Gastroesophageal sphincter (tissue), 4 donors: ENCODE measurements at regions not wholly inside any gene's neighbourhood (a gene's known extent, or its start where the extent isn't known, plus 50 kb on each side); places are given as distances from the start of the nearest gene placed in this dataset.

ENCODE experiments used
- ATAC-seq: fragments of 150-250 bp; one replicate; pipeline ENCODE4 v1.9.1; 2016; ENCODE audit warnings: mild to moderate bottlenecking, moderate library complexity
- H3K27ac ChIP-seq, 4 donors: fragments of 200-600 bp; sonication (generic) in 3 of 4; 1 replicate in 3 of 4; 2 replicates in 1 of 4; pipeline ENCODE4 v1.5.1; 2016 to 2019
- H3K27me3 ChIP-seq: fragments of 200-600 bp; sonication (generic); one replicate; pipeline ENCODE4 v1.5.1; 2019
- H3K36me3 ChIP-seq, 2 donors: fragments of 200-600 bp; sonication (generic); one replicate each; pipeline ENCODE4 v1.5.1; 2019; ENCODE audit warnings: control low read depth in 1 of 2
- H3K4me1 ChIP-seq, 3 donors: fragments of 200-600 bp; sonication (generic); 1 replicate in 2 of 3; 2 replicates in 1 of 3; pipeline ENCODE4 v1.5.1; 2016 to 2019; ENCODE audit warnings: control low read depth in 2 of 3
- H3K4me3 ChIP-seq, 2 donors: fragments of 200-600 bp; sonication (generic); one replicate each; pipeline ENCODE4 v1.5.1; 2019; ENCODE audit warnings: mild to moderate bottlenecking in 1 of 2, moderate library complexity in 1 of 2
- H3K9me3 ChIP-seq, 3 donors: fragments of 200-600 bp; sonication (generic); one replicate each; pipeline ENCODE4 v1.5.1; 2017 to 2019; ENCODE audit warnings: control low read depth in 2 of 3
- CTCF ChIP-seq, 4 experiments: fragments of 200-600 bp in 2 of 4; fragments of 450-650 bp in 2 of 4; sonication (generic) in 1 of 4; IDR thresholded peaks; one replicate each; pipeline ENCODE4 v1.5.1; 2017 to 2019; ENCODE audit warnings: antibody characterized with exemption in 4 of 4, mild to moderate bottlenecking in 2 of 4, moderate library complexity in 2 of 4
- EP300 ChIP-seq: sonication (generic); formaldehyde crosslinking; IDR thresholded peaks from one replicate; pipeline ENCODE4 v1.6.1; 2017; ENCODE audit warnings: antibody characterized with exemption, mild to moderate bottlenecking
- POLR2A ChIP-seq, 2 donors: fragments of 450-650 bp; IDR thresholded peaks; one replicate each; pipeline ENCODE4 v1.6.1; 2017; ENCODE audit warnings: antibody characterized with exemption in 2 of 2, mild to moderate bottlenecking in 2 of 2, moderate library complexity in 1 of 2
- POLR2AphosphoS5 ChIP-seq: sonication (generic); formaldehyde crosslinking; IDR thresholded peaks from one replicate; pipeline ENCODE4 v1.6.1; 2017; ENCODE audit warnings: antibody characterized with exemption
- WGBS, 2 donors: methylation state at CpG; one replicate each; pipeline ENCODE4 v1.1.5; 2018; ENCODE audit warnings: low coverage in 1 of 2; 5-methylcytosine and 5-hydroxymethylcytosine counted together

GRCh38 chr13:53220038-53220437 lies 191.4 kb downstream of the OLFM4 start:
- no peak for ATAC-seq
- no peaks in the 10 kb centered on the region for H3K27me3 ChIP-seq
- TF ChIP-seq EP300 (no peak), POLR2AphosphoS5 (no peak), POLR2A (IDR thresholded peaks at IDR 0.05) (no peak), CTCF (IDR thresholded peaks at IDR 0.05) (no peak)
- no peak overlapping the region for H3K4me3 ChIP-seq
- H3K9me3 ChIP-seq, result peaks cover 0 to 13% (median 0%) of the 10 kb centered on the region in 3 donors
- no peaks in the 10 kb centered on the region for H3K36me3 ChIP-seq
- no peaks in the 10 kb centered on the region for H3K4me1 ChIP-seq
- 90 to 93% methylated on average over 2 to 3 of the region's 3 CpGs for WGBS, 2 donors
- H3K27ac ChIP-seq, result no peak overlapping the region

- Histone ChIP-seq H3K4me1 (no peaks in the 10 kb centered on the region), H3K9me3 (no peaks in the 10 kb centered on the region), H3K36me3 (no peaks in the 10 kb centered on the region), H3K27ac (no peak overlapping the region), H3K4me3 (no peak overlapping the region), H3K27me3 (peaks cover 20% of the 10 kb centered on the region)
- 19% methylated on average over 3 of the region's 8 CpGs; no CpG with 5 or more reads in 1 of the 2 donors for WGBS, 2 donors
- TF ChIP-seq POLR2AphosphoS5, result no peak
- TF ChIP-seq CTCF (IDR thresholded peaks at IDR 0.05), result no peak
- no peak for TF ChIP-seq EP300
- TF ChIP-seq POLR2A (IDR thresholded peaks at IDR 0.05), result no peak
- no peak for ATAC-seq
Observed at GRCh38 chr13:53237696-53238095, 209.1 kb downstream of the OLFM4 start.

- ATAC-seq, result no peak
- TF ChIP-seq POLR2AphosphoS5, result no peak
- no peak for TF ChIP-seq CTCF (IDR thresholded peaks at IDR 0.05)
- TF ChIP-seq EP300, result no peak
- TF ChIP-seq POLR2A (IDR thresholded peaks at IDR 0.05), result no peak
- 43 to 80% methylated on average over 1 to 10 of the region's 10 CpGs for WGBS, 2 donors
- H3K9me3 ChIP-seq, result no peaks in the 10 kb centered on the region
- H3K4me1 ChIP-seq, result no peaks in the 10 kb centered on the region
- H3K27me3 ChIP-seq, result peaks cover 25% of the 10 kb centered on the region
- no peak overlapping the region for H3K27ac ChIP-seq
- H3K36me3 ChIP-seq, result no peaks in the 10 kb centered on the region
- no peak overlapping the region for H3K4me3 ChIP-seq
Observed at GRCh38 chr13:53238261-53238660, 209.6 kb downstream of the OLFM4 start.

GRCh38 chr13:53240401-53241025 lies 211.9 kb downstream of the OLFM4 start:
- Histone ChIP-seq H3K27me3 (peaks cover 27% of the 10 kb centered on the region), H3K36me3 (no peaks in the 10 kb centered on the region), H3K4me1 (no peaks in the 10 kb centered on the region), H3K9me3 (no peaks in the 10 kb centered on the region), H3K27ac (no peak overlapping the region), H3K4me3 (no peak overlapping the region)
- WGBS, 2 donors, result 17 to 19% methylated on average over 8 to 13 of the region's 14 CpGs
- ATAC-seq, result no peak
- TF ChIP-seq POLR2A (IDR thresholded peaks at IDR 0.05), result no peak
- no peak for TF ChIP-seq POLR2AphosphoS5
- TF ChIP-seq EP300, result no peak
- no peak for TF ChIP-seq CTCF (IDR thresholded peaks at IDR 0.05)

GRCh38 chr13:53241891-53242348 lies 213.3 kb downstream of the OLFM4 start:
- no peaks in the 10 kb centered on the region for H3K4me1 ChIP-seq
- whole genome bisulfite sequencing, 2 donors, result 75 to 96% methylated on average over 3 to 4 of the region's 5 CpGs
- TF ChIP-seq CTCF (IDR thresholded peaks at IDR 0.05), result no peak
- no peak for TF ChIP-seq EP300
- TF ChIP-seq POLR2AphosphoS5, result no peak
- no peak for TF ChIP-seq POLR2A (IDR thresholded peaks at IDR 0.05)
- no peak for ATAC-seq
- H3K36me3 ChIP-seq, result no peaks in the 10 kb centered on the region
- H3K27ac ChIP-seq, result no peak overlapping the region
- no peak overlapping the region for H3K4me3 ChIP-seq
- no peaks in the 10 kb centered on the region for H3K9me3 ChIP-seq
- H3K27me3 ChIP-seq, result peaks cover 27% of the 10 kb centered on the region
